G401.6 (cell line): ENCODE measurements at regions not wholly inside any gene's neighbourhood (a gene's known extent, or its start where the extent isn't known, plus 50 kb on each side); places are given as distances from the start of the nearest gene placed in this dataset.

Experiments used
- FAIRE-seq: peaks from 2 replicates; lab custom pipeline; 2012; peaks lifted over from hg19 to GRCh38; lab: Jason Lieb, UNC

GRCh38 chr14:22018890-22019289, 345.3 kb upstream of the OR4E1 start:
- no peak for FAIRE-seq

- FAIRE-seq: no peak
These were observed 338.8 kb upstream of the OR4E1 start for GRCh38 chr14:22012452-22012851.

- no peak for FAIRE-seq
These were observed 337.6 kb upstream of the OR4E1 start for GRCh38 chr14:22011253-22011642.

- FAIRE-seq: no peak
These were observed 337.1 kb upstream of the OR4E1 start for GRCh38 chr14:22010545-22011252.

- FAIRE-seq: no peak
These were observed 335.1 kb upstream of the OR4E1 start for GRCh38 chr14:22008766-22009165.

- no peak for FAIRE-seq
These were observed 334.3 kb upstream of the OR4E1 start for GRCh38 chr14:22007784-22008412.

- FAIRE-seq: no peak
These were observed 333.7 kb upstream of the OR4E1 start for GRCh38 chr14:22007363-22007762.

GRCh38 chr14:22003461-22003860, 329.8 kb upstream of the OR4E1 start:
- FAIRE-seq: no peak

- FAIRE-seq: no peak
These were observed 329.3 kb upstream of the OR4E1 start for GRCh38 chr14:22002860-22003284.

GRCh38 chr14:21999402-21999801, 325.8 kb upstream of the OR4E1 start:
- FAIRE-seq: no peak

GRCh38 chr14:21997300-21997699, 323.7 kb upstream of the OR4E1 start:
- no peak for FAIRE-seq

GRCh38 chr14:21995332-21995731, 321.7 kb upstream of the OR4E1 start:
- no peak for FAIRE-seq

GRCh38 chr14:21993837-21994236, 320.2 kb upstream of the OR4E1 start:
- no peak for FAIRE-seq

- no peak for FAIRE-seq
These were observed 319.5 kb upstream of the OR4E1 start for GRCh38 chr14:21993070-21993469.

- no peak for FAIRE-seq
These were observed 317.5 kb upstream of the OR4E1 start for GRCh38 chr14:21991130-21991529.

- FAIRE-seq: peak; percentile 11
These were observed 316.5 kb upstream of the OR4E1 start for GRCh38 chr14:21990116-21990515.

- FAIRE-seq: no peak
These were observed 315.5 kb upstream of the OR4E1 start for GRCh38 chr14:21989090-21989489.

GRCh38 chr14:21988413-21988812, 314.8 kb upstream of the OR4E1 start:
- FAIRE-seq: no peak

GRCh38 chr14:21987937-21988336, 314.3 kb upstream of the OR4E1 start:
- peak; percentile 63 for FAIRE-seq

- FAIRE-seq: no peak
These were observed 311.5 kb upstream of the OR4E1 start for GRCh38 chr14:21985081-21985480.

- FAIRE-seq: no peak
These were observed 305.3 kb upstream of the OR4E1 start for GRCh38 chr14:21978999-21979314.

- peak; percentile 41 for FAIRE-seq
These were observed 304.8 kb upstream of the OR4E1 start for GRCh38 chr14:21978184-21978998.

- FAIRE-seq: no peak
These were observed 301.1 kb upstream of the OR4E1 start for GRCh38 chr14:21974741-21975140.
